Endodermal cell (in vitro differentiated cells): ENCODE measurements at regions not wholly inside any gene's neighbourhood (a gene's known extent, or its start where the extent isn't known, plus 50 kb on each side); places are given as distances from the start of the nearest gene placed in this dataset.
A peak's percentile ranks its signal among the peaks of the same experiment; 100 is the strongest.
"Not testable (repeated sequence)": the region's sequence is repeated elsewhere in the genome, so short reads cannot be mapped to it uniquely, and the experiment has no call there.

Source experiments
- DNase-seq: peaks from one replicate; pipeline ENCODE4 v3.0.0-alpha.2; 2017
- H3K27ac ChIP-seq: 2 replicates; pipeline ENCODE4 v1.5.1; 2013; ENCODE audit warnings: mild to moderate bottlenecking, low read depth, low read length, moderate library complexity
- H3K27me3 ChIP-seq: 2 replicates; pipeline ENCODE4 v1.6.1; 2013; ENCODE audit warnings: mild to moderate bottlenecking, low read length, moderate library complexity; ENCODE audit not compliant: insufficient read depth, control insufficient read depth, poor library complexity, severe bottlenecking
- H3K36me3 ChIP-seq: 2 replicates; pipeline ENCODE4 v1.7.0; 2013; ENCODE audit warnings: mild to moderate bottlenecking, low read length, moderate library complexity; ENCODE audit not compliant: control insufficient read depth, insufficient read depth
- H3K4me1 ChIP-seq: one replicate; pipeline ENCODE4 v1.7.0; 2013; ENCODE audit warnings: low read length; ENCODE audit not compliant: control insufficient read depth, insufficient read depth
- H3K4me3 ChIP-seq: 2 replicates; pipeline ENCODE4 v1.5.1; 2013; ENCODE audit warnings: mild to moderate bottlenecking, low read length, moderate library complexity
- H3K9ac ChIP-seq: 2 replicates; pipeline ENCODE4 v1.6.1; 2013; ENCODE audit warnings: mild to moderate bottlenecking, low read length, moderate library complexity; ENCODE audit not compliant: poor library complexity, severe bottlenecking; ENCODE audit errors: extremely low read depth
- H3K9me3 ChIP-seq: 2 replicates; pipeline ENCODE4 v1.6.1; 2013; ENCODE audit warnings: mild to moderate bottlenecking, low read length, moderate library complexity; ENCODE audit not compliant: control insufficient read depth
- H3K27ac Mint-ChIP-seq: 2 replicates; pipeline ENCODE4 v1.8.0; 2020; ENCODE audit warnings: mixed read lengths
- H3K27me3 Mint-ChIP-seq: 2 replicates; pipeline ENCODE4 v1.8.0; 2021; ENCODE audit warnings: mild to moderate bottlenecking, mixed read lengths; ENCODE audit not compliant: insufficient read depth
- H3K36me3 Mint-ChIP-seq: 2 replicates; pipeline ENCODE4 v1.8.0; 2020; ENCODE audit warnings: low read depth, mixed read lengths
- H3K4me1 Mint-ChIP-seq: 2 replicates; pipeline ENCODE4 v1.8.0; 2020; ENCODE audit warnings: mixed read lengths
- H3K4me3 Mint-ChIP-seq: 2 replicates; pipeline ENCODE4 v1.8.0; 2020; ENCODE audit warnings: mild to moderate bottlenecking, moderate library complexity, mixed read lengths
- H3K9me3 Mint-ChIP-seq: 2 replicates; pipeline ENCODE4 v1.8.0; 2020; ENCODE audit warnings: mild to moderate bottlenecking, mixed read lengths
- WGBS, 2 experiments: methylation state at CpG; one replicate each; pipeline versions ENCODE4 v1.1.5 to v1.1.7; 2013; ENCODE audit warnings: missing lambda C conversion rate in 2 of 2, mixed read lengths in 1 of 2; ENCODE audit not compliant: insufficient coverage in 1 of 2, insufficient read length in 1 of 2; 5-methylcytosine and 5-hydroxymethylcytosine counted together
- TF ChIP-seq, protein P1 (sequence below): fragments of 200-600 bp; sonication (generic); conservative IDR thresholded peaks from 2 replicates; pipeline ENCODE4 v1.5.0; 2021; ENCODE audit warnings: antibody characterized with exemption, mild to moderate bottlenecking

DNA sequence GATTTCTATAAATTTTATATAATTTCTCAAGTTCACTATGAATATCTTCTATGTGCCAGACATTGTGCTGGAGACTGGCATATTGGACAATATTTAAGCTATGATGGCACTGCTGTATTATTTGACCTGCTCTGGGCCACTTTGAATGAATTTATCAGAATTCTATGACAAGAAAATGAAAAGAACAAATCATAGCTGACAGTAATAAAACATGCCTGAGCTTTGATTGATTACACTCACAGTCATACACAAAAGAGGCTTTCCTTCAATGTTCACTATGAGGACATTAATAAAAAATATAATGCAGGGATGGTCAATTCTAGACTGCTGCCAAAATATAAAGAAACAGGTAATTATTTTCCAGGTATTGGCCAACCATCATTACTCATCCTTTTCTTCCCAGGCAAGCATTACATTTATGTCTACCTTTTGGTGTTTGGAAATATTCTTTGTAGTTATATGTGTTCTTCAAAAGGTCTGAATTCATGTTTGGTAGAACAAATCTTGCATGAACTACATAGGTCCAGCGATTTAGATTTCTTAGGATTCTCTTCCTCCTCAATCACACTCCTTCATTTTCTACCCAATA is 81.0 kb upstream of the ALCAM start:
- Mint-ChIP-seq H3K4me1 (peaks cover 5% of the 10 kb centered on the region), H3K27me3 (no peaks in the 10 kb centered on the region), H3K27ac (no peak overlapping the region), H3K36me3 (no peaks in the 10 kb centered on the region), H3K4me3 (no peak overlapping the region), H3K9me3 (peaks cover 5% of the 10 kb centered on the region)
- H3K4me1 ChIP-seq = no peaks in the 10 kb centered on the region
- H3K4me3 ChIP-seq = no peak overlapping the region
- no peak overlapping the region for H3K27ac ChIP-seq
- no peak overlapping the region for H3K9ac ChIP-seq
- no peaks in the 10 kb centered on the region for H3K27me3 ChIP-seq
- no peaks in the 10 kb centered on the region for H3K36me3 ChIP-seq
- WGBS, 2 experiments = 90% methylated on average over 1 of the region's 1 CpG; no CpG with 5 or more reads in 1 of the 2 experiments
- TF ChIP-seq, protein P1, sequence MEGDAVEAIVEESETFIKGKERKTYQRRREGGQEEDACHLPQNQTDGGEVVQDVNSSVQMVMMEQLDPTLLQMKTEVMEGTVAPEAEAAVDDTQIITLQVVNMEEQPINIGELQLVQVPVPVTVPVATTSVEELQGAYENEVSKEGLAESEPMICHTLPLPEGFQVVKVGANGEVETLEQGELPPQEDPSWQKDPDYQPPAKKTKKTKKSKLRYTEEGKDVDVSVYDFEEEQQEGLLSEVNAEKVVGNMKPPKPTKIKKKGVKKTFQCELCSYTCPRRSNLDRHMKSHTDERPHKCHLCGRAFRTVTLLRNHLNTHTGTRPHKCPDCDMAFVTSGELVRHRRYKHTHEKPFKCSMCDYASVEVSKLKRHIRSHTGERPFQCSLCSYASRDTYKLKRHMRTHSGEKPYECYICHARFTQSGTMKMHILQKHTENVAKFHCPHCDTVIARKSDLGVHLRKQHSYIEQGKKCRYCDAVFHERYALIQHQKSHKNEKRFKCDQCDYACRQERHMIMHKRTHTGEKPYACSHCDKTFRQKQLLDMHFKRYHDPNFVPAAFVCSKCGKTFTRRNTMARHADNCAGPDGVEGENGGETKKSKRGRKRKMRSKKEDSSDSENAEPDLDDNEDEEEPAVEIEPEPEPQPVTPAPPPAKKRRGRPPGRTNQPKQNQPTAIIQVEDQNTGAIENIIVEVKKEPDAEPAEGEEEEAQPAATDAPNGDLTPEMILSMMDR = no peak
- H3K9me3 ChIP-seq = no peaks in the 10 kb centered on the region
- DNase-seq = no peak

GRCh38 chr3:105293441-105293840 is 73.3 kb upstream of the ALCAM start:
- no peaks in the 10 kb centered on the region for H3K4me1 Mint-ChIP-seq
- H3K4me3 Mint-ChIP-seq = no peak overlapping the region
- H3K9me3 Mint-ChIP-seq = peaks cover 23% of the 10 kb centered on the region
- TF ChIP-seq, protein P1 = no peak
- no peaks in the 10 kb centered on the region for H3K36me3 ChIP-seq
- no peak for DNase-seq
- peaks cover 10% of the 10 kb centered on the region for H3K9me3 ChIP-seq
- H3K9ac ChIP-seq = no peak overlapping the region
- no peaks in the 10 kb centered on the region for H3K27me3 ChIP-seq
- no peak overlapping the region for H3K4me3 ChIP-seq
- no peaks in the 10 kb centered on the region for H3K27me3 Mint-ChIP-seq
- H3K27ac Mint-ChIP-seq = no peak overlapping the region
- no peaks in the 10 kb centered on the region for H3K36me3 Mint-ChIP-seq
- no peaks in the 10 kb centered on the region for H3K4me1 ChIP-seq
- no peak overlapping the region for H3K27ac ChIP-seq
- 92 to 100% methylated on average over 1 of the region's 1 CpG for WGBS, 2 experiments

GRCh38 chr3:105296182-105296822 is 70.4 kb upstream of the ALCAM start:
- H3K27ac Mint-ChIP-seq = peak overlapping the region; percentile 61

More at GRCh38 chr3:105296182-105296822, 70.4 kb upstream of the ALCAM start:
- not testable (repeated sequence) for H3K36me3 Mint-ChIP-seq, H3K27me3 ChIP-seq, H3K4me3 Mint-ChIP-seq, H3K27ac ChIP-seq, DNase-seq, H3K4me1 Mint-ChIP-seq, H3K4me1 ChIP-seq, H3K9ac ChIP-seq, H3K4me3 ChIP-seq, H3K27me3 Mint-ChIP-seq, H3K36me3 ChIP-seq
- H3K9me3 ChIP-seq = peaks cover 10% of the 10 kb centered on the region
- H3K9me3 Mint-ChIP-seq = peaks cover 25% of the 10 kb centered on the region
- 94% methylated on average over 28 of the region's 28 CpGs; no CpG with 5 or more reads in 1 of the 2 experiments for WGBS, 2 experiments
